CD4-positive, alpha-beta T cell treated with Interleukin-10 for 1 hour (primary cell): ENCODE measurements at regions not wholly inside any gene's neighbourhood (a gene's known extent, or its start where the extent isn't known, plus 50 kb on each side); places are given as distances from the start of the nearest gene placed in this dataset.
"Not testable (repeated sequence)": the region's sequence is repeated elsewhere in the genome, so short reads cannot be mapped to it uniquely, and the experiment has no call there.

ENCODE experiments used
- DNase-seq: peaks from one replicate; pipeline ENCODE4 v3.0.0-alpha.2; 2020

DNA sequence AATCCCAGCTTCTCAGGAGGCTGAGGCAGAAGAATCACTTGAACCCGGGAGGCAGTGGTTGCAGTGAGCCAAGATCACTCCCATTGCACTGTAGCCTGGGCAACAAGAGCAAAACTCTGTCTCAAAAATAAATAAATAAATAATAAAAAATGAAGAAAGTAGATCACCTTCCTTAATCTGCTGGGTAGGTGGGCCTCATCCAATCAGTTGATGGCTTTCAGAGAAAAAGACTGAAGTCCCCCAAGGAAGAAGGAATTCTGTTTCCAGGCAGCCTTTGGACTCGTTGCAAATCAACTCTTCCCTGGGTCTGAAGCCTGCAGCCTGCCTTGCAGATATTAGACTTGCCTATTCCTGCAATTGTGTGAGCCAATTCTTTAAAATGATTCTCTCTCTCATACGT lies 136.5 kb downstream of the TFCP2L1 start:
- DNase-seq, result no peak

- no peak for DNase-seq
These were observed 135.6 kb downstream of the TFCP2L1 start for GRCh38 chr2:121149384-121149783.

- DNase-seq, result no peak
These were observed 134.9 kb downstream of the TFCP2L1 start for GRCh38 chr2:121150126-121150525.

GRCh38 chr2:121150713-121151112 lies 134.3 kb downstream of the TFCP2L1 start:
- no peak for DNase-seq

DNA sequence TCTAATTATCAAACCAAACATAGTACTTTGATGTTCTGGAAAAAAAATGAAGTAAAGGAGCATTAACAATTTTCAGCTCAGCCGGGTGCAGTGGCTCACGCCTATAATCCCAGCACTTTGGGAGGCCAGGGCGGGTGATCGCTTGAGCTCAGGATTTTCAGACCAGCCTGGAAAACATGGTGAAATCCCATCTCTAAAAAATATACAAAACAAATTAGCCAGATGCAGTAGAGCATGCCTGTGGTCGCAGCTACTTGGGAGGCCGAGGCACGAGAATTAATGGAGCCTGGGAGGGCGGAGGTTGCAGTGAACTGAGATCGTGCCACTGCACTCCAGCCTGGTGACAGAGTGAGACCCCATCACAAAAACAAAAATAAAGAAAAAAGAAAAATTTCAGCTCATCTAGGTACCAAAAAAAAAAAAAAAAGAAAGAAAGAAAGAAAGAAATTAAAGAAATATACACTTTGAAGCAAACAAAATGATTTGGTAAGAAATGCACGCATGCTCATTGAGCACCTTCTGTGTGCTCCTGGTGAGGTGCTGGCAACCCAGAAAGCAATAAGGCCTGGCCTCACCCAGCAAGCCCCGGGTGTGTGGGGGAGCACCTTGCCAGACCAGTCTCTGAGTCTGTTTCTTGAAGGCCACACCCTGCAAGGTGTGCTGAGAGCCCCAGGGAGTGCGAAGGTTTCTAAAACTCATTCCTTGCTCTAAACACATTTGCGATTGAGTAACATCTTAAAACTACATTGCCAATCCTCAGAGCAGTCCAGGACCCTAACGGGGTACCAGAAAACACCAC lies 133.5 kb downstream of the TFCP2L1 start:
- no peak for DNase-seq

GRCh38 chr2:121152861-121153260 lies 132.1 kb downstream of the TFCP2L1 start:
- no peak for DNase-seq

GRCh38 chr2:121153516-121153915 lies 131.5 kb downstream of the TFCP2L1 start:
- no peak for DNase-seq

DNA sequence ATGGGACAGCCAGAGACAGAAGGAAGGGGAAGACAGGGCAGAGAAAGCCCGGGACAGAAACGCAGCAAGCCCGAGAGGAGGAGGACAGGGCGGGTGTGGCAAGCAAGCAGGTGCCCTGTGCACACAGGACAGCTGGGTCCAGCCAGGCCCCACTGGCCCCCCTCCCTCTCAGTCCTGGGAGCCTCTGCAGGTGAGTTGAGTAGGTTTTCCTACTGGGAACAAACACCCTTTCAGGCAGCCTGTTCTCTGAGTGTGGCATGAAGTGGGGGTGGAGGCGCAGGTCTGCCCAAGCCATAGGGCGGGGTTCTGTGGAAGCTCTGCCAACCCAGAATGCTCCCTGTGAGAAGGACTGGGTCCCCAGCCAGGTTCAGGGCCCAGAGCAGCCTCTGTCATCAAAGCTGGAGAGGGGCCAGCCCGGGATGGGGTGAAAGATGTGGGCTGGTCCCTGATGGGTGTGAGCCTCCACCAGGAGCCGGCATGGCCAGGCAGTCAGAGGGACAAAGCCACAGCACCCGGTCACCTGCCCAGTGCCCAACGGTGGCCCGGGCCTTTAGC lies 129.4 kb downstream of the TFCP2L1 start:
- DNase-seq, result no peak

DNA sequence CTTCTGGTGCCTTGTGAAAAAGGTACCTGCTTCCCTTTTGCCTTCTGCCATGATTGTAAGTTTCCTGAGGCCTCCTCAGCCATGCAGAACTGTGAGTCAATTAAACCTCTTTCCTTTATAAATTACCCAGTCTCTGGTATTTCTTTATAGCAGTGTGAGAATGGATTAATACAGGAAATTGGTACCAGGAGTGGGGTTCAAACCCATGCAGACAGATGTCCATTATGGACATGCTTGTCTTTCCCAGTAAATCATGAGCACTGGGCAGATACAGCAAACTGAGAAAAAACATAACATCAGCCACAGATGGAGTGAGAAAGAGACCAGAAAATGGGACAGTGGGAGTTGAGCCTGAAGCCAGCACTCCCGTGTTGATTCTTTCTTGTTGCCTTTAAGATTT lies 127.5 kb downstream of the TFCP2L1 start:
- DNase-seq, result not testable (repeated sequence)

DNA sequence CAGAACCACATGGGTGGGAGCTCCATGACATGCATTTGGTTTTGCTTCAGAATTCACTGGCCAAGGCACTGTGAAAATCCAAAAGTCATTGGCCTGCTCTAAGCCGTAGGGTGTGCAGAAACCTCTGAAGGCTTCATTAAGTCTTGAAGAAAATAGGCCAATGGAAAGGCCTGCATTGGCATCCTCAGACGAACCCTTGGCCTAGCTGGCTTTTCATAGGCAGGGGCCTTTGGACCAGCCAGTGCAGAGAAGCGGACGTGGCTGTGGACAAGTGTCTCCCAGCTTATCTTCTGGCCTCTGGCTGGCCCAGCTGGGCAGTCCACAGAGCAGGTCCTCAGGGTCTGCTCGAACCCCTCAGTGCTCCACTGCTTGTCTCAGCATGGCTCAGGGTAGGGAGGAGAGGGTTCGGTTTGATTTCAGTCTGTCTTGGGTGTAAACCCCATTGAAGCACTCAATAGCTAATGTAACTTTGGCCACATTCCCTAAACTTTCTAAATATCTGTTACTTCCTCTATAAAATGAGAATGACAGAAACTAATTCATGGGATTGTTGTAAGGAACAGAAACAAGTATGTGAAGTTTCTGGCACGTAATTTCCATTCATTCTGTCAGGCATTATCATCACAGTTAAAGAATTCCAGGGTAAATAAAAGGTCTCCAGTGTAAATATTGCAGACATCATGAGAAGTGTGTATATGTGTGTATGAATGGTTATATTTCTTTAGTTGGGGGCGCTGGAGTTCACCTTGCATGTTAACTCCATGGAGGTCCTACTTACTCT lies 125.5 kb downstream of the TFCP2L1 start:
- no peak for DNase-seq

DNA sequence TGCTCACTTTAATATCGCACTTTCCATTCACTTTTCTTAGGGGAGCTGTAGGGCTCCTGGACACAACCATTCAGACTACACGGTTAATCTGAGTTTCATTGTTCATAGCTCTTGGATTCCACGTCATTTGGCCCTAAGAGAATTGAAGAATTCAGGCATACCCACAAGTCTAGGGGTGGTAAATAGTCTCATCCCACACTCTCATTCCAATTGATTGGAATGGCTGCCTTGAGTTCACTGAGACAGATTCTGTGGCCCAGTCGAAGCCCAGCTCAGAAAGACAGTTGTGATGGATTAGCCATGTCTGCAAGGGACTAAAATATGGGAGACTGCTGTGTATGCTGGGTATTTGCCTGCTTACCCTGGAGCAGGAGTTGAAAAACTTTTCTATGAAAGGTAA lies 124.6 kb downstream of the TFCP2L1 start:
- no peak for DNase-seq

- DNase-seq, result no peak
These were observed 123.7 kb downstream of the TFCP2L1 start for GRCh38 chr2:121161272-121161671.

GRCh38 chr2:121162893-121163292 lies 122.1 kb downstream of the TFCP2L1 start:
- no peak for DNase-seq

- DNase-seq, result no peak
These were observed 121.0 kb downstream of the TFCP2L1 start for GRCh38 chr2:121164042-121164441.

DNA sequence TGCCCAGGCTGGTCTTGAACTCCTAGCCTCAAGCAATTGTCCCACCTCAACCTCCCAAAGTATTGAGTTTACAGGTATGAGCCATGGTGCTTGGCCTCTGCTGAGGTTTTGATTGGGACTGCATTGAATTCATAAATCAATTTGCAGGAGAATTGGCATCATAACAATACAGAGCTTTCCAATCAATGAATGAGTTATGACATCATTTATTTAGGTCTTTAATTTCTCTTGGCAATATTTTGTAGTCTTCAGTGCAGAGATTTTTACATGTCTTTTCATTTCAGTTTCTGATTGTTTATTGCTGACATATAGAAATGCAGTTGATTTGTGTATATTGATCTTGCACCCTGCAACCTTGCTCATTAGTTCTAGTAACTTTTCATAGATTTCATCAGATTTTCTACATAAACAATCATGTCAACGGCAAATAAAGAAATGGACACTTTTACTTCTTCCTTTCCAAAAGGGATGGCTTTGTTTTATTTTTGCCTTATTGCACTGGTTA lies 119.9 kb downstream of the TFCP2L1 start:
- DNase-seq, result no peak
